Thyroid gland (tissue), 4 donors: ENCODE measurements at regions not wholly inside any gene's neighbourhood (a gene's known extent, or its start where the extent isn't known, plus 50 kb on each side); places are given as distances from the start of the nearest gene placed in this dataset.

Experiments
- DNase-seq, 2 donors: peaks; one replicate each; pipeline ENCODE4 v3.0.0-alpha.2; 2019
- H3K27ac ChIP-seq, 3 donors: fragments of 200-600 bp; sonication (generic); 1 replicate in 2 of 3; 2 replicates in 1 of 3; pipeline ENCODE4 v1.5.1; 2016 to 2019; ENCODE audit warnings: mild to moderate bottlenecking in 1 of 3, moderate library complexity in 1 of 3
- H3K27me3 ChIP-seq: fragments of 200-600 bp; sonication (generic); one replicate; pipeline ENCODE4 v1.5.1; 2019
- H3K36me3 ChIP-seq, 2 donors: fragments of 200-600 bp; sonication (generic); one replicate each; pipeline ENCODE4 v1.5.1; 2016 to 2019
- H3K4me1 ChIP-seq, 2 donors: fragments of 200-600 bp; sonication (generic); one replicate each; pipeline ENCODE4 v1.5.1; 2017 to 2019
- H3K4me3 ChIP-seq, 3 donors: fragments of 200-600 bp; sonication (generic); replicated peaks in 1 of 3; 1 replicate in 2 of 3; 2 replicates in 1 of 3; pipeline ENCODE4 v1.5.1; 2016; ENCODE audit warnings: mild to moderate bottlenecking in 1 of 3
- H3K9me3 ChIP-seq: fragments of 200-600 bp; sonication (generic); one replicate; pipeline ENCODE4 v1.5.1; 2017
- POLR2A ChIP-seq, 2 donors: fragments of 450-650 bp; IDR thresholded peaks; one replicate each; pipeline ENCODE4 v1.6.1; 2017; ENCODE audit warnings: antibody characterized with exemption in 2 of 2, mild to moderate bottlenecking in 2 of 2, moderate library complexity in 1 of 2
- WGBS, 2 donors: methylation state at CpG; one replicate each; pipeline ENCODE4 v1.1.5; 2017; 5-methylcytosine and 5-hydroxymethylcytosine counted together
- intact Hi-C: fragments of 100-400 bp; cut with DNase I; formaldehyde crosslinking; loops from one replicate; pipeline ENCODE4 v1.15.1; 2023
- TF ChIP-seq, protein P1 (sequence below), 6 experiments: fragments of 200-600 bp in 3 of 6; fragments of 450-650 bp in 3 of 6; sonication (generic) in 3 of 6; IDR thresholded peaks; one replicate each; pipeline ENCODE4 v1.5.1; 2016 to 2019; ENCODE audit warnings: antibody characterized with exemption in 6 of 6, mild to moderate bottlenecking in 2 of 6, inconsistent platforms in 1 of 6, moderate library complexity in 1 of 6

DNA sequence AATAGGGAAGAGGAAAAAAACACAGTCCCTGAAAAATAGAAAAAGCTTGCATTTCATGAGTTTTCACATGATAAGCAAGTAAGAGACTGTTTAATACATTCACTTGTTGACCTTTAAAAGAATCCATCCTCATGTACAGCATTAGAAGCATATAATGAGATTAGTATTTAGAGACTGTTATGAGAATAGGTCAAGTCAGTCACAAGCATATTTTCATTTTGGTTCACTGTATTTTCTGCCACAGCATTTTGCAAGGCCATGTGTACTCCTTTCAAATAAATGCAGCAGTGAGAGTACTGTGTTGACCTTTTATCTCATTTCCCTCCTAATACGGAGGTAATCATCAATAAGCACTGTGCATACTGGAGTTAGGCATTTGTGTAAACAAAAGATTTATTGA, 162.2 kb upstream of the SETMAR start:
- WGBS, 2 donors: 70 to 84% methylated on average over 1 of the region's 1 CpG
- Histone ChIP-seq H3K4me3 (no peak overlapping the region), H3K27me3 (no peaks in the 10 kb centered on the region), H3K4me1 (no peaks in the 10 kb centered on the region), H3K9me3 (no peaks in the 10 kb centered on the region), H3K27ac (no peak overlapping the region), H3K36me3 (no peaks in the 10 kb centered on the region)
- no peak for DNase-seq
- intact Hi-C loops: no loop called here
- TF ChIP-seq, protein P1, sequence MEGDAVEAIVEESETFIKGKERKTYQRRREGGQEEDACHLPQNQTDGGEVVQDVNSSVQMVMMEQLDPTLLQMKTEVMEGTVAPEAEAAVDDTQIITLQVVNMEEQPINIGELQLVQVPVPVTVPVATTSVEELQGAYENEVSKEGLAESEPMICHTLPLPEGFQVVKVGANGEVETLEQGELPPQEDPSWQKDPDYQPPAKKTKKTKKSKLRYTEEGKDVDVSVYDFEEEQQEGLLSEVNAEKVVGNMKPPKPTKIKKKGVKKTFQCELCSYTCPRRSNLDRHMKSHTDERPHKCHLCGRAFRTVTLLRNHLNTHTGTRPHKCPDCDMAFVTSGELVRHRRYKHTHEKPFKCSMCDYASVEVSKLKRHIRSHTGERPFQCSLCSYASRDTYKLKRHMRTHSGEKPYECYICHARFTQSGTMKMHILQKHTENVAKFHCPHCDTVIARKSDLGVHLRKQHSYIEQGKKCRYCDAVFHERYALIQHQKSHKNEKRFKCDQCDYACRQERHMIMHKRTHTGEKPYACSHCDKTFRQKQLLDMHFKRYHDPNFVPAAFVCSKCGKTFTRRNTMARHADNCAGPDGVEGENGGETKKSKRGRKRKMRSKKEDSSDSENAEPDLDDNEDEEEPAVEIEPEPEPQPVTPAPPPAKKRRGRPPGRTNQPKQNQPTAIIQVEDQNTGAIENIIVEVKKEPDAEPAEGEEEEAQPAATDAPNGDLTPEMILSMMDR (IDR thresholded peaks at IDR 0.05): no peak
- TF ChIP-seq POLR2A (IDR thresholded peaks at IDR 0.05): no peak

DNA sequence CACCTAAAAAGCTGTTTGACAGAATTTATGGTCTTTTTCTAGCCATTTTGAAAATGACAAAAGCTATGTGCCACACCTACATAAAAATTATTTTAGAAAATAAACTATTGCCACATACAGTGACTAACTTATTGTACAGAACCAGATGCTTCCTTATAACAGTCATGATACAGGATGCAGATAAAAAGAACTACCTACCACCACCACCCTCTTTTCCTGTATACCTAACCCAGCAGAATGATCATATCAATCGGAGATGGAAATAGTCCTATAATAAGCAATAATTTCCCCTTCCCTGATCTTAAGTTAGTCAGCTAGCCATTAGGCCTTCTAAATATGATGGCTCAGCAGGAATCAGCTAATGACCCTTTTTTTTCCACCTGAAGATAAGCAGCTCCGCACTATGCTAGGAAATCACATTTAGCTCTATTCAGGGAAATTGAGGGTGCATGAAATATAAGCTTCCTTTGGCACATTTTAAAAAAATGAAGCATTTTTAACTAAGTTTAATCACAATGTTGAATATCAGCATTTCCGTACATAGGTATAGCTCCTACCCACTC, 155.5 kb upstream of the SETMAR start:
- H3K4me3 ChIP-seq: no peak overlapping the region
- no peaks in the 10 kb centered on the region for H3K4me1 ChIP-seq
- H3K36me3 ChIP-seq: no peaks in the 10 kb centered on the region
- H3K27me3 ChIP-seq: no peaks in the 10 kb centered on the region
- intact Hi-C loops: no loop called here
- DNase-seq: no peak
- WGBS, 2 donors: 87 to 95% methylated on average over 3 of the region's 3 CpGs
- TF ChIP-seq, protein P1 (IDR thresholded peaks at IDR 0.05): no peak
- no peak for TF ChIP-seq POLR2A (IDR thresholded peaks at IDR 0.05)
- no peak overlapping the region for H3K27ac ChIP-seq
- no peaks in the 10 kb centered on the region for H3K9me3 ChIP-seq

DNA sequence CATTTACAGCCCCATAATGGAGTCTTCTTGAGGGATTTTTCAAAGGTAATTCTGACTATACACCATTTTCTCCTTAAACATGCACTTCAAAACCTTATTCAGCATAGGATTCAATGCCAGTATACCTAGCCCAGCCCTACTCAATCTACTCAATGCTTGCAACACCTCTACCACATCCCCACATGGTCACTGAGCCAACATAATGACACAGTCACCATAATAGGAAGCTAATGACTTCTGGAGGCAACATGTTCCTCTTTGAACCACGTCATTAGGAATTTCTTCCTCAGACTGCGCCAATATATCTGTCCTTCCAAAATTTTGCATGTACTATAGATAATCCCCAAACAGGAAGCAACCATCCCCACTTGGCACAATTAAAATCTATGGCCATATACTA, 153.9 kb upstream of the SETMAR start:
- Histone ChIP-seq H3K36me3 (no peaks in the 10 kb centered on the region), H3K27ac (no peak overlapping the region), H3K4me3 (no peak overlapping the region), H3K4me1 (no peaks in the 10 kb centered on the region), H3K9me3 (no peaks in the 10 kb centered on the region), H3K27me3 (no peaks in the 10 kb centered on the region)
- DNase-seq: no peak
- TF ChIP-seq, protein P1 (IDR thresholded peaks at IDR 0.05): no peak
- no peak for TF ChIP-seq POLR2A (IDR thresholded peaks at IDR 0.05)
- intact Hi-C loops: no loop called here
- WGBS, 2 donors: 95% methylated on average over 2 of the region's 2 CpGs

DNA sequence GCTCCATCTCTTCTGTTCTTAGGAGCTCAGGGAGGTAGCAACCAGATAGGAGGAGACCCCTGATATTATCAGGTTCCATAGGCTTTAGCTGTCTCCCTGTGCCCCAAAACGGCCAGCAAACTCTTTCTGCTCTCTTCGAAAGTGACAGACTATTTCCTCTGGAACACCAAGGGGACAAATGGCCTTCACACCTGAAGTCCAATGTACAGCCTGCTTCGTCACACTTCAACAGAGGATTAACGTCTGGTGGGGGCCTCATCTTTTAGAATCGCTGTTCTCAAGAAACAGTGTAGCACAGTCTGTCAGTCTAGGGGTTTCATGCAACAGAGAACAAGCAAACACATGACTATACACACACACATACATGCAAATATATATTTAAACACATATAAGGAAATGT, 152.4 kb upstream of the SETMAR start:
- H3K27ac ChIP-seq: no peak overlapping the region
- H3K9me3 ChIP-seq: no peaks in the 10 kb centered on the region
- no peak for DNase-seq
- no peaks in the 10 kb centered on the region for H3K4me1 ChIP-seq
- intact Hi-C loops: no loop called here
- TF ChIP-seq, protein P1 (IDR thresholded peaks at IDR 0.05): no peak
- TF ChIP-seq POLR2A (IDR thresholded peaks at IDR 0.05): no peak
- no peaks in the 10 kb centered on the region for H3K27me3 ChIP-seq
- 79 to 83% methylated on average over 5 of the region's 5 CpGs for WGBS, 2 donors
- H3K4me3 ChIP-seq: no peak overlapping the region
- H3K36me3 ChIP-seq: no peaks in the 10 kb centered on the region

DNA sequence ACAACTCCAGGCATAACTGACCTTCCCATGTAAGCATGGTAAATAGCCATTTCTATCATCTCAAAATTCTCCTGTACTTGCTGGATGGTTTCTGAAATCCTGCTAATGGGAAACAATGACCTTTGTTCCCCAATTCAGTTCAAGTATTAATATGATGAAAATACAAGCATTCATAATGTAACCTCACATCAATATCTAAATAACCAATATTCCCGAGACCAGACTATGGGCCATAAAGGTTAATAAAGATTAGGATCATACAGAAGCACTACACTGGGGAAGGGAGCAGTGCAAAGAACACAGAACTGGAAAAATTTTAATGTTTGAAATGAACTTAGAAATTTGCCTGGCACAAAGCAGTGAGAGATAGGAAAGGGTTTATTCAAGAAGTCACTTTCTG, 151.3 kb upstream of the SETMAR start:
- Histone ChIP-seq H3K4me1 (no peaks in the 10 kb centered on the region), H3K27ac (no peak overlapping the region), H3K9me3 (no peaks in the 10 kb centered on the region), H3K27me3 (no peaks in the 10 kb centered on the region), H3K36me3 (no peaks in the 10 kb centered on the region), H3K4me3 (no peak overlapping the region)
- no peak for TF ChIP-seq POLR2A (IDR thresholded peaks at IDR 0.05)
- TF ChIP-seq, protein P1 (IDR thresholded peaks at IDR 0.05): no peak
- 95 to 96% methylated on average over 1 of the region's 1 CpG for WGBS, 2 donors
- intact Hi-C loops: no loop called here
- DNase-seq: no peak
